Ascending aorta (tissue), 2 donors: ENCODE measurements at regions not wholly inside any gene's neighbourhood (a gene's known extent, or its start where the extent isn't known, plus 50 kb on each side); places are given as distances from the start of the nearest gene placed in this dataset.

ENCODE experiments used
- DNase-seq, 2 donors: peaks; one replicate each; pipeline ENCODE4 v3.0.0-alpha.2; 2019; ENCODE audit warnings: low spot score in 2 of 2
- H3K27ac ChIP-seq, 2 donors: fragments of 200-600 bp; sonication (generic); one replicate each; pipeline ENCODE4 v1.5.1; 2016 to 2017; ENCODE audit warnings: mild to moderate bottlenecking in 1 of 2
- H3K27me3 ChIP-seq: fragments of 200-600 bp; sonication (generic); one replicate; pipeline ENCODE4 v1.5.1; 2017
- H3K36me3 ChIP-seq, 2 donors: fragments of 200-600 bp; sonication (generic); one replicate each; pipeline ENCODE4 v1.5.1; 2016
- H3K4me1 ChIP-seq, 2 donors: fragments of 200-600 bp; sonication (generic); one replicate each; pipeline ENCODE4 v1.5.1; 2016 to 2017; ENCODE audit warnings: mild to moderate bottlenecking in 1 of 2
- H3K4me3 ChIP-seq, 2 donors: fragments of 200-600 bp; sonication (generic); one replicate each; pipeline ENCODE4 v1.5.1; 2016 to 2017; ENCODE audit warnings: mild to moderate bottlenecking in 1 of 2
- H3K9me3 ChIP-seq, 2 donors: fragments of 200-600 bp; sonication (generic); one replicate each; pipeline ENCODE4 v1.5.1; 2016
- intact Hi-C: fragments of 100-400 bp; cut with DNase I; formaldehyde crosslinking; loops from one replicate; pipeline ENCODE4 v1.15.1; 2023
- TF ChIP-seq, protein P1 (sequence below), 3 experiments: fragments of 200-600 bp in 2 of 3; fragments of 450-650 bp in 1 of 3; sonication (generic) in 2 of 3; IDR thresholded peaks; one replicate each; pipeline ENCODE4 v1.5.1; 2016 to 2019; ENCODE audit warnings: antibody characterized with exemption in 3 of 3, mild to moderate bottlenecking in 1 of 3, moderate library complexity in 1 of 3

DNA sequence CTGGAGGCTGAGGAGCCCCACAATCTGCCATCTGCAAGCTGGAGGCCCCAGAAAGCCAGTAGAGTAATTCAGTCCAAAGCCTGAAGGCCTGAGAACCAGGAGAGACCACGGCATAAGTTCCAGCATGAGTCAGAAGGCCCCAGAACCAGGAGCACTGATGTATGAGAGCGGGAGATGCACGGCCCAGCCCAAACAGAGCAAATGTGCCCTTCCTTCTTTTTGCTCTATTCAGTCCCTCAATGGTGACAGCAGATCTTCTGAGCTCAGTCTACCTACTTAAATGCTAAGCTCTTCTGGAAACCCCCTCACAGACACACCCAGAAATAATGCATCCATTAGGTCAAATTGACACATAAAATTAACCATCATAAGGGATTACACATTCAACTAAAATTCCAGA is 277.6 kb downstream of the ATPSCKMT start:
- Histone ChIP-seq H3K4me3 (no peak overlapping the region), H3K36me3 (no peaks in the 10 kb centered on the region), H3K27me3 (no peaks in the 10 kb centered on the region), H3K4me1 (no peaks in the 10 kb centered on the region), H3K9me3 (no peaks in the 10 kb centered on the region), H3K27ac (no peak overlapping the region)
- intact Hi-C loops: no loop called here
- no peak for DNase-seq
- TF ChIP-seq, protein P1, sequence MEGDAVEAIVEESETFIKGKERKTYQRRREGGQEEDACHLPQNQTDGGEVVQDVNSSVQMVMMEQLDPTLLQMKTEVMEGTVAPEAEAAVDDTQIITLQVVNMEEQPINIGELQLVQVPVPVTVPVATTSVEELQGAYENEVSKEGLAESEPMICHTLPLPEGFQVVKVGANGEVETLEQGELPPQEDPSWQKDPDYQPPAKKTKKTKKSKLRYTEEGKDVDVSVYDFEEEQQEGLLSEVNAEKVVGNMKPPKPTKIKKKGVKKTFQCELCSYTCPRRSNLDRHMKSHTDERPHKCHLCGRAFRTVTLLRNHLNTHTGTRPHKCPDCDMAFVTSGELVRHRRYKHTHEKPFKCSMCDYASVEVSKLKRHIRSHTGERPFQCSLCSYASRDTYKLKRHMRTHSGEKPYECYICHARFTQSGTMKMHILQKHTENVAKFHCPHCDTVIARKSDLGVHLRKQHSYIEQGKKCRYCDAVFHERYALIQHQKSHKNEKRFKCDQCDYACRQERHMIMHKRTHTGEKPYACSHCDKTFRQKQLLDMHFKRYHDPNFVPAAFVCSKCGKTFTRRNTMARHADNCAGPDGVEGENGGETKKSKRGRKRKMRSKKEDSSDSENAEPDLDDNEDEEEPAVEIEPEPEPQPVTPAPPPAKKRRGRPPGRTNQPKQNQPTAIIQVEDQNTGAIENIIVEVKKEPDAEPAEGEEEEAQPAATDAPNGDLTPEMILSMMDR (IDR thresholded peaks at IDR 0.05): no peak

GRCh38 chr5:9971301-9971700 is 278.4 kb downstream of the ATPSCKMT start:
- TF ChIP-seq, protein P1 (IDR thresholded peaks at IDR 0.05): no peak
- Histone ChIP-seq H3K4me1 (no peaks in the 10 kb centered on the region), H3K27me3 (no peaks in the 10 kb centered on the region), H3K36me3 (no peaks in the 10 kb centered on the region), H3K9me3 (no peaks in the 10 kb centered on the region), H3K4me3 (no peak overlapping the region), H3K27ac (no peak overlapping the region)
- no peak for DNase-seq
- intact Hi-C loops: no loop called here

- no peaks in the 10 kb centered on the region for H3K36me3 ChIP-seq
- no peak overlapping the region for H3K27ac ChIP-seq
- H3K27me3 ChIP-seq: no peaks in the 10 kb centered on the region
- intact Hi-C loops: no loop called here
- H3K9me3 ChIP-seq: no peaks in the 10 kb centered on the region
- no peaks in the 10 kb centered on the region for H3K4me1 ChIP-seq
- no peak overlapping the region for H3K4me3 ChIP-seq
- TF ChIP-seq, protein P1 (IDR thresholded peaks at IDR 0.05): no peak
- no peak for DNase-seq
Observed at GRCh38 chr5:9958914-9959313, 290.8 kb downstream of the ATPSCKMT start.

DNA sequence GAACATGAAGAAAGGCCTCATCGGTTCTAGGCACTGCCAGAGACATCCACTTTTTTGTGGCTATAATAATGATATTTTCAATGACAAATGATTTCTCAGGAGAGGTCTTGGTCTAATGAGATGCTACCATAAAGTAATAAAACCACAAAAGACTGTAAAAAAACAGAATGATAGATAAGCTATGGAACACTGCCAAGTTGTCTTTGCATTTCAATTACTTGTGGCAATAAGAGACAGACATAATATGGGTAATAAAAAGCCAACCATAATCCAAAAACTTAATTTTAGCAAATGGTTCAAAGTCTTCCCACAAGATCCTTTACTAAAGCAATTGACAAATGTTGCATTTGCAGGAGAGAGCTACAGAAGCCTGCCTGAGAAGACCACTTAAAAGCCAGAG is 292.5 kb downstream of the ATPSCKMT start:
- Histone ChIP-seq H3K4me3 (no peak overlapping the region), H3K27ac (no peak overlapping the region), H3K27me3 (no peaks in the 10 kb centered on the region), H3K9me3 (no peaks in the 10 kb centered on the region), H3K36me3 (no peaks in the 10 kb centered on the region), H3K4me1 (no peaks in the 10 kb centered on the region)
- intact Hi-C loops: no loop called here
- no peak for DNase-seq
- TF ChIP-seq, protein P1 (IDR thresholded peaks at IDR 0.05): no peak

- H3K27me3 ChIP-seq: no peaks in the 10 kb centered on the region
- H3K36me3 ChIP-seq: no peaks in the 10 kb centered on the region
- no peak overlapping the region for H3K4me3 ChIP-seq
- DNase-seq: no peak
- TF ChIP-seq, protein P1 (IDR thresholded peaks at IDR 0.05): no peak
- H3K9me3 ChIP-seq: no peaks in the 10 kb centered on the region
- no peaks in the 10 kb centered on the region for H3K4me1 ChIP-seq
- intact Hi-C loops: no loop called here
- H3K27ac ChIP-seq: no peak overlapping the region
Observed at GRCh38 chr5:9956725-9957124, 293.0 kb downstream of the ATPSCKMT start.

- DNase-seq: no peak
- Histone ChIP-seq H3K9me3 (no peaks in the 10 kb centered on the region), H3K36me3 (no peaks in the 10 kb centered on the region), H3K4me1 (no peaks in the 10 kb centered on the region), H3K27ac (no peak overlapping the region), H3K4me3 (no peak overlapping the region), H3K27me3 (no peaks in the 10 kb centered on the region)
- TF ChIP-seq, protein P1 (IDR thresholded peaks at IDR 0.05): no peak
- intact Hi-C loops: no loop called here
Observed at GRCh38 chr5:9955586-9955985, 294.1 kb downstream of the ATPSCKMT start.
